ENCODE measurements at regions not wholly inside any gene's neighbourhood (a gene's known extent, or its start where the extent isn't known, plus 50 kb on each side); places are given as distances from the start of the nearest gene placed in this dataset.

GRCh38 chr2:65577654-65578053 lies 145.3 kb upstream of the SPRED2 start:
- no peak for TF ChIP-seq CTCF (IDR thresholded peaks at IDR 0.05; ENCODE audit: low read depth, low read length)
- no peak for TF ChIP-seq POLR2A (IDR thresholded peaks at IDR 0.05; ENCODE audit: extremely low read depth, insufficient read length)
- TF ChIP-seq MAX (IDR thresholded peaks at IDR 0.05; ENCODE audit: low read depth, low read length) = no peak

Measured in NB4 (cell line).